K562 (cell line): ENCODE measurements at regions not wholly inside any gene's neighbourhood (a gene's known extent, or its start where the extent isn't known, plus 50 kb on each side); places are given as distances from the start of the nearest gene placed in this dataset.

Source experiments
- HDGF ChIP-seq: fragments of 450-650 bp; IDR thresholded peaks from 2 replicates; pipeline ENCODE4 v1.6.1; 2016
- KAT7 ChIP-seq: sonication (generic); formaldehyde crosslinking; IDR thresholded peaks from 2 replicates; pipeline ENCODE4 v1.8.0; 2022; ENCODE audit warnings: missing genetic modification reagents, mild to moderate bottlenecking, borderline replicate concordance
- RFX1 ChIP-seq: fragments of 450-650 bp; IDR thresholded peaks from 2 replicates; pipeline ENCODE4 v1.6.1; 2016; ENCODE audit warnings: mild to moderate bottlenecking, moderate library complexity
- RUNX1 ChIP-seq: sonication (generic); IDR thresholded peaks from 2 replicates; pipeline ENCODE4 v1.6.1; 2016; ENCODE audit warnings: antibody characterized with exemption, low read depth
- TCF3 ChIP-seq: sonication (generic); formaldehyde crosslinking; IDR thresholded peaks from 2 replicates; pipeline ENCODE4 v1.4.0; 2020; ENCODE audit warnings: mild to moderate bottlenecking, missing genetic modification reagents
- ZNF584 ChIP-seq: fragments of 200-800 bp; sonication (Bioruptor generic); IDR thresholded peaks from 2 replicates; pipeline ENCODE4 v1.6.1; 2016; ENCODE audit warnings: low read depth, mild to moderate bottlenecking, missing genetic modification characterization, missing compliant biosample characterization
- TF ChIP-seq, protein P1 (sequence below), 3 experiments: fragments of 200-800 bp in 1 of 3; fragments of 250-450 bp in 1 of 3; fragments of 450-650 bp in 1 of 3; sonication (Bioruptor Pico) in 1 of 3; sonication (Bioruptor generic) in 1 of 3; formaldehyde crosslinking in 1 of 3; IDR thresholded peaks; 2 replicates each; pipeline versions ENCODE4 v1.6.1 to v1.8.0; 2016 to 2022; ENCODE audit warnings: mild to moderate bottlenecking in 2 of 3, missing genetic modification characterization in 2 of 3, missing compliant biosample characterization in 1 of 3, moderate library complexity in 1 of 3
- TF ChIP-seq, protein P2 (sequence below): sonication (generic); formaldehyde crosslinking; IDR thresholded peaks from 2 replicates; pipeline ENCODE4 v1.8.0; 2023; ENCODE audit warnings: mild to moderate bottlenecking, missing genetic modification reagents

GRCh38 chr4:66130042-66130441 is 459.8 kb upstream of the EPHA5 start (continued):
- TF ChIP-seq HDGF (no peak), TCF3 (CRISPR knock-in tag) (no peak), KAT7 (CRISPR knock-in tag) (no peak), RUNX1 (no peak), RFX1 (no peak), ZNF584 (CRISPR knock-in tag) (no peak)
- TF ChIP-seq, protein P1, sequence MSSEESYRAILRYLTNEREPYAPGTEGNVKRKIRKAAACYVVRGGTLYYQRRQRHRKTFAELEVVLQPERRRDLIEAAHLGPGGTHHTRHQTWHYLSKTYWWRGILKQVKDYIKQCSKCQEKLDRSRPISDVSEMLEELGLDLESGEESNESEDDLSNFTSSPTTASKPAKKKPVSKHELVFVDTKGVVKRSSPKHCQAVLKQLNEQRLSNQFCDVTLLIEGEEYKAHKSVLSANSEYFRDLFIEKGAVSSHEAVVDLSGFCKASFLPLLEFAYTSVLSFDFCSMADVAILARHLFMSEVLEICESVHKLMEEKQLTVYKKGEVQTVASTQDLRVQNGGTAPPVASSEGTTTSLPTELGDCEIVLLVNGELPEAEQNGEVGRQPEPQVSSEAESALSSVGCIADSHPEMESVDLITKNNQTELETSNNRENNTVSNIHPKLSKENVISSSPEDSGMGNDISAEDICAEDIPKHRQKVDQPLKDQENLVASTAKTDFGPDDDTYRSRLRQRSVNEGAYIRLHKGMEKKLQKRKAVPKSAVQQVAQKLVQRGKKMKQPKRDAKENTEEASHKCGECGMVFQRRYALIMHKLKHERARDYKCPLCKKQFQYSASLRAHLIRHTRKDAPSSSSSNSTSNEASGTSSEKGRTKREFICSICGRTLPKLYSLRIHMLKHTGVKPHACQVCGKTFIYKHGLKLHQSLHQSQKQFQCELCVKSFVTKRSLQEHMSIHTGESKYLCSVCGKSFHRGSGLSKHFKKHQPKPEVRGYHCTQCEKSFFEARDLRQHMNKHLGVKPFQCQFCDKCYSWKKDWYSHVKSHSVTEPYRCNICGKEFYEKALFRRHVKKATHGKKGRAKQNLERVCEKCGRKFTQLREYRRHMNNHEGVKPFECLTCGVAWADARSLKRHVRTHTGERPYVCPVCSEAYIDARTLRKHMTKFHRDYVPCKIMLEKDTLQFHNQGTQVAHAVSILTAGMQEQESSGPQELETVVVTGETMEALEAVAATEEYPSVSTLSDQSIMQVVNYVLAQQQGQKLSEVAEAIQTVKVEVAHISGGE (CRISPR knock-in tag; IDR thresholded peaks at IDR 0.05), result no peak
- TF ChIP-seq, protein P2, sequence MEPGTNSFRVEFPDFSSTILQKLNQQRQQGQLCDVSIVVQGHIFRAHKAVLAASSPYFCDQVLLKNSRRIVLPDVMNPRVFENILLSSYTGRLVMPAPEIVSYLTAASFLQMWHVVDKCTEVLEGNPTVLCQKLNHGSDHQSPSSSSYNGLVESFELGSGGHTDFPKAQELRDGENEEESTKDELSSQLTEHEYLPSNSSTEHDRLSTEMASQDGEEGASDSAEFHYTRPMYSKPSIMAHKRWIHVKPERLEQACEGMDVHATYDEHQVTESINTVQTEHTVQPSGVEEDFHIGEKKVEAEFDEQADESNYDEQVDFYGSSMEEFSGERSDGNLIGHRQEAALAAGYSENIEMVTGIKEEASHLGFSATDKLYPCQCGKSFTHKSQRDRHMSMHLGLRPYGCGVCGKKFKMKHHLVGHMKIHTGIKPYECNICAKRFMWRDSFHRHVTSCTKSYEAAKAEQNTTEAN, result no peak
